IMR-90 (cell line): ENCODE measurements at regions not wholly inside any gene's neighbourhood (a gene's known extent, or its start where the extent isn't known, plus 50 kb on each side); places are given as distances from the start of the nearest gene placed in this dataset.

ENCODE experiments used
- ATAC-seq: fragments of 200-7000 bp; cut with Tn5 transposase; 2 replicates; pipeline ENCODE4 v1.9.1; 2020; ENCODE audit warnings: low read depth, mild to moderate bottlenecking, moderate library complexity
- BruUV-seq: library from RNA; stranded (reverse); fragments of 400-500 nt; replicated peaks from 2 replicates; lab custom pipeline; 2021; lab: Mats Ljungman, UMichigan
- CTCF ChIA-PET: fragments of 300-600 bp; formaldehyde crosslinking; extraction: SDS; loops from one replicate; lab custom pipeline; 2021; ENCODE audit warnings: antibody characterized with exemption; lab: Yijun Ruan, JAX
- POLR2A ChIA-PET: fragments of 300-600 bp; sonication (Branson Sonifier 250); formaldehyde crosslinking; loops from one replicate; lab custom pipeline; 2022; ENCODE audit warnings: antibody characterized with exemption; ENCODE audit not compliant: unreplicated experiment; lab: Charles Lee
- DNase-seq: peaks from one replicate; pipeline ENCODE4 v3.0.0; 2013
- H2AFZ ChIP-seq: replicated peaks from 2 replicates; pipeline ENCODE3; 2013; ENCODE audit warnings: low read length, mild to moderate bottlenecking; ENCODE audit not compliant: poor library complexity
- H2AK5ac ChIP-seq: 2 replicates; pipeline ENCODE4 v1.6.1; 2013; ENCODE audit warnings: low read depth, low read length, inconsistent platforms
- H2AK9ac ChIP-seq: replicated peaks from 2 replicates; pipeline ENCODE3; 2013; ENCODE audit warnings: mild to moderate bottlenecking, low read depth, low read length, moderate library complexity; ENCODE audit not compliant: poor library complexity
- H2BK120ac ChIP-seq: 2 replicates; pipeline ENCODE4 v1.6.1; 2013; ENCODE audit warnings: low read depth, low read length, inconsistent platforms
- H2BK15ac ChIP-seq: 3 replicates; pipeline ENCODE4 v1.6.1; 2013; ENCODE audit warnings: low read depth, low read length, inconsistent platforms
- H2BK20ac ChIP-seq: 2 replicates; pipeline ENCODE4 v1.6.1; 2013; ENCODE audit warnings: low read depth, mild to moderate bottlenecking, inconsistent platforms, low read length, moderate library complexity
- H2BK5ac ChIP-seq: 2 replicates; pipeline ENCODE4 v1.6.1; 2013; ENCODE audit warnings: mild to moderate bottlenecking, low read depth, low read length, inconsistent platforms; ENCODE audit not compliant: poor library complexity, severe bottlenecking
- H3K14ac ChIP-seq: replicated peaks from 2 replicates; pipeline ENCODE4 v1.6.1; 2013; ENCODE audit warnings: low read depth, low read length, inconsistent platforms
- H3K18ac ChIP-seq: 2 replicates; pipeline ENCODE4 v1.6.1; 2013; ENCODE audit warnings: low read depth, low read length, control low read depth
- H3K23ac ChIP-seq: 2 replicates; pipeline ENCODE4 v1.6.1; 2013; ENCODE audit warnings: low read depth, low read length, inconsistent platforms
- H3K27ac ChIP-seq: 2 replicates; pipeline ENCODE4 v1.5.1; 2013; ENCODE audit warnings: mild to moderate bottlenecking, control low read depth, low read length; ENCODE audit not compliant: insufficient read depth
- H3K27me3 ChIP-seq: 2 replicates; pipeline ENCODE4 v1.6.1; 2013; ENCODE audit warnings: low read length; ENCODE audit not compliant: control insufficient read depth, insufficient read depth
- H3K36me3 ChIP-seq: 2 replicates; pipeline ENCODE4 v1.6.1; 2013; ENCODE audit warnings: low read length, mixed read lengths; ENCODE audit not compliant: control insufficient read depth, insufficient read depth
- H3K4ac ChIP-seq: 2 replicates; pipeline ENCODE4 v1.6.1; 2013; ENCODE audit warnings: low read depth, low read length, inconsistent platforms
- H3K4me1 ChIP-seq: 2 replicates; pipeline ENCODE4 v1.6.1; 2013; ENCODE audit warnings: low read length, mixed read lengths; ENCODE audit not compliant: control insufficient read depth, insufficient read depth
- H3K4me2 ChIP-seq: 2 replicates; pipeline ENCODE4 v1.6.1; 2013; ENCODE audit warnings: low read depth, mild to moderate bottlenecking, control low read depth, low read length, moderate library complexity
- H3K4me3 ChIP-seq: 2 replicates; pipeline ENCODE4 v1.5.1; 2013; ENCODE audit warnings: low read depth, mild to moderate bottlenecking, control low read depth, low read length, moderate library complexity; ENCODE audit not compliant: insufficient read depth
- H3K56ac ChIP-seq: 2 replicates; pipeline ENCODE4 v1.6.1; 2013; ENCODE audit warnings: low read length, inconsistent platforms; ENCODE audit not compliant: insufficient read depth; ENCODE audit errors: extremely low read depth
- H3K79me1 ChIP-seq, 2 experiments: 2 replicates each; pipeline ENCODE4 v1.6.1; 2013; ENCODE audit warnings: low read length in 2 of 2, inconsistent platforms in 1 of 2, low read depth in 1 of 2
- H3K9ac ChIP-seq: 2 replicates; pipeline ENCODE4 v1.6.1; 2013; ENCODE audit warnings: low read depth, low read length, control low read depth
- H3K9me1 ChIP-seq: 2 replicates; pipeline ENCODE4 v1.6.1; 2013; ENCODE audit warnings: low read length, inconsistent platforms; ENCODE audit not compliant: insufficient read depth
- H3K9me3 ChIP-seq: 2 replicates; pipeline ENCODE4 v1.6.1; 2013; ENCODE audit warnings: low read length; ENCODE audit not compliant: control insufficient read depth, insufficient read depth
- H4K20me1 ChIP-seq: 2 replicates; pipeline ENCODE4 v1.6.1; 2013; ENCODE audit warnings: low read length, inconsistent platforms; ENCODE audit not compliant: insufficient read depth
- H4K5ac ChIP-seq: 2 replicates; pipeline ENCODE4 v1.6.1; 2013; ENCODE audit warnings: mild to moderate bottlenecking, low read depth, low read length, control low read depth
- H4K8ac ChIP-seq, 2 experiments: 2 replicates each; pipeline ENCODE4 v1.6.1; 2013; ENCODE audit warnings: low read depth in 2 of 2, low read length in 2 of 2, control low read depth in 1 of 2, inconsistent platforms in 1 of 2
- H4K91ac ChIP-seq: 2 replicates; pipeline ENCODE4 v1.6.1; 2013; ENCODE audit warnings: low read depth, low read length, inconsistent platforms; ENCODE audit not compliant: insufficient read depth
- BHLHE40 ChIP-seq: fragments of 150-350 bp; IDR thresholded peaks from 2 replicates; pipeline ENCODE4 v1.6.1; 2016; ENCODE audit warnings: mild to moderate bottlenecking, low read depth, low read length
- CEBPB ChIP-seq: IDR thresholded peaks from 2 replicates; pipeline ENCODE4 v1.6.1; 2012; ENCODE audit warnings: low read depth, low read length, improper control_type of control experiment
- CHD1 ChIP-seq: IDR thresholded peaks from 2 replicates; pipeline ENCODE4 v1.6.1; 2012; ENCODE audit warnings: low read depth, low read length, improper control_type of control experiment
- FOS ChIP-seq: fragments of 150-350 bp; IDR thresholded peaks from 2 replicates; pipeline ENCODE4 v1.6.1; 2016; ENCODE audit warnings: low read depth, low read length
- MAFK ChIP-seq: IDR thresholded peaks from 2 replicates; pipeline ENCODE4 v1.6.1; 2012; ENCODE audit warnings: low read depth, low read length, improper control_type of control experiment
- MAZ ChIP-seq: IDR thresholded peaks from 2 replicates; pipeline ENCODE4 v1.6.1; 2012; ENCODE audit warnings: low read depth, mild to moderate bottlenecking, low read length, improper control_type of control experiment, moderate library complexity, borderline replicate concordance
- MXI1 ChIP-seq: IDR thresholded peaks from 2 replicates; pipeline ENCODE4 v1.6.1; 2012; ENCODE audit warnings: low read depth, mild to moderate bottlenecking, low read length, moderate library complexity, borderline replicate concordance
- NFE2L2 ChIP-seq: fragments of 150-350 bp; IDR thresholded peaks from 2 replicates; pipeline ENCODE4 v1.6.1; 2016; ENCODE audit warnings: low read depth, mild to moderate bottlenecking, low read length
- POLR2A ChIP-seq: IDR thresholded peaks from 2 replicates; pipeline ENCODE4 v1.6.1; 2012; ENCODE audit warnings: mild to moderate bottlenecking, low read depth, low read length
- RAD21 ChIP-seq: IDR thresholded peaks from 2 replicates; pipeline ENCODE4 v1.6.1; 2012; ENCODE audit warnings: low read length, improper control_type of control experiment
- RCOR1 ChIP-seq: IDR thresholded peaks from 2 replicates; pipeline ENCODE4 v1.6.1; 2012; ENCODE audit warnings: mild to moderate bottlenecking, low read length, improper control_type of control experiment; ENCODE audit not compliant: insufficient replicate concordance
- RFX5 ChIP-seq: IDR thresholded peaks from 2 replicates; pipeline ENCODE4 v1.8.0; 2012; ENCODE audit warnings: low read depth, mild to moderate bottlenecking, low read length, moderate library complexity
- SMC3 ChIP-seq: fragments of 150-350 bp; IDR thresholded peaks from 2 replicates; pipeline ENCODE4 v1.6.1; 2016; ENCODE audit warnings: low read depth, mild to moderate bottlenecking, antibody characterized with exemption, low read length, moderate library complexity
- WGBS, 2 experiments: methylation state at CpG; one replicate each; pipeline versions ENCODE4 v1.1.5 to v1.1.7; 2013; ENCODE audit warnings: missing lambda C conversion rate in 2 of 2; ENCODE audit not compliant: insufficient read length in 1 of 2; ENCODE audit errors: extremely low coverage in 2 of 2; 5-methylcytosine and 5-hydroxymethylcytosine counted together
- dilution Hi-C: fragments of 300-500 bp; cut with HindIII; formaldehyde crosslinking; loops from one replicate; pipeline ENCODE4 v1.14.3; 2018; ENCODE audit warnings: low sequenced_read_pairs; ENCODE audit not compliant: unreplicated experiment
- in situ Hi-C: fragments of 300-500 bp; cut with MboI; formaldehyde crosslinking; loops from 3 replicates; pipeline ENCODE4 v1.14.3; 2019; ENCODE audit warnings: low sequenced_read_pairs, inconsistent platforms, mixed read lengths
- intact Hi-C: fragments of 100-400 bp; cut with micrococcal nuclease; formaldehyde crosslinking; loops from 2 replicates; pipeline ENCODE4 v1.10.0; 2022
- TF ChIP-seq, protein P1 (sequence below): fragments of 150-350 bp; IDR thresholded peaks from 2 replicates; pipeline ENCODE4 v1.6.1; 2016; ENCODE audit warnings: low read depth, mild to moderate bottlenecking, low read length, moderate library complexity, borderline replicate concordance
- TF ChIP-seq, protein P2 (sequence below): conservative IDR thresholded peaks from 2 replicates; pipeline ENCODE4 v1.5.1; 2012; ENCODE audit warnings: mild to moderate bottlenecking, low read depth, low read length, improper control_type of control experiment
- TF ChIP-seq, protein P3 (sequence below): fragments of 150-350 bp; IDR thresholded peaks from 2 replicates; pipeline ENCODE4 v1.6.1; 2017; ENCODE audit warnings: mild to moderate bottlenecking, antibody characterized with exemption, low read length, low read depth

DNA sequence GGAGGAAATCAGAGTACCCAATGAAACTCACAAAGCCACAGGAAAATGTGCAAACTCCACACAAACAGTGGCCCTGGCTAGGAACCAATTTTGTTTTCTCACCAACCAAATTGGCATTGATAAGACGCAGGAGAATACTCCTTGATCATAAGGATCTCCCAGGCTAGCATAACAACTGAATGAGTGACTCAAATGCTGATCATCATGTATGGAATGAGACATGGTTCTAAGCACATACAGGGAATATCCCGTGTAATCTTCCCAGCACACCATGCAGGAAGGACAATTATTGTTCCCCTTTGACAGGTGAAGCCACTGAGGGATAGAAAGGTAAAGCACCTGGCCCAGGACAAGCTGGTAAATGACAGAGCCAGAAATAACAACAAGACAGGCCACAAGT, 180.0 kb upstream of the DUSP10 start:
- Histone ChIP-seq H4K5ac (no peak overlapping the region), H3K14ac (no peak overlapping the region), H3K9me1 (no peaks in the 10 kb centered on the region), H4K8ac (no peak overlapping the region), H2BK120ac (no peak overlapping the region), H3K27me3 (no peaks in the 10 kb centered on the region), H2BK20ac (no peak overlapping the region), H4K91ac (no peak overlapping the region), H2BK15ac (no peak overlapping the region), H3K56ac (no peak overlapping the region), H3K27ac (no peak overlapping the region), H2BK5ac (no peak overlapping the region), H3K23ac (no peak overlapping the region), H4K20me1 (no peaks in the 10 kb centered on the region), H3K4ac (no peak overlapping the region), H3K4me2 (no peak overlapping the region), H3K4me1 (no peaks in the 10 kb centered on the region), H3K4me3 (no peak overlapping the region), H2AFZ (no peak overlapping the region), H3K18ac (no peak overlapping the region), H3K9ac (no peak overlapping the region), H3K9me3 (no peaks in the 10 kb centered on the region), H2AK5ac (no peak overlapping the region), H2AK9ac (no peak overlapping the region), H3K79me1 (no peaks in the 10 kb centered on the region), H3K36me3 (no peaks in the 10 kb centered on the region)
- TF ChIP-seq RFX5, result no peak
- no peak for TF ChIP-seq FOS
- TF ChIP-seq, protein P1, sequence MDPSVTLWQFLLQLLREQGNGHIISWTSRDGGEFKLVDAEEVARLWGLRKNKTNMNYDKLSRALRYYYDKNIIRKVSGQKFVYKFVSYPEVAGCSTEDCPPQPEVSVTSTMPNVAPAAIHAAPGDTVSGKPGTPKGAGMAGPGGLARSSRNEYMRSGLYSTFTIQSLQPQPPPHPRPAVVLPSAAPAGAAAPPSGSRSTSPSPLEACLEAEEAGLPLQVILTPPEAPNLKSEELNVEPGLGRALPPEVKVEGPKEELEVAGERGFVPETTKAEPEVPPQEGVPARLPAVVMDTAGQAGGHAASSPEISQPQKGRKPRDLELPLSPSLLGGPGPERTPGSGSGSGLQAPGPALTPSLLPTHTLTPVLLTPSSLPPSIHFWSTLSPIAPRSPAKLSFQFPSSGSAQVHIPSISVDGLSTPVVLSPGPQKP, result no peak
- TF ChIP-seq CEBPB, result no peak
- no peak for TF ChIP-seq NFE2L2
- TF ChIP-seq, protein P2, sequence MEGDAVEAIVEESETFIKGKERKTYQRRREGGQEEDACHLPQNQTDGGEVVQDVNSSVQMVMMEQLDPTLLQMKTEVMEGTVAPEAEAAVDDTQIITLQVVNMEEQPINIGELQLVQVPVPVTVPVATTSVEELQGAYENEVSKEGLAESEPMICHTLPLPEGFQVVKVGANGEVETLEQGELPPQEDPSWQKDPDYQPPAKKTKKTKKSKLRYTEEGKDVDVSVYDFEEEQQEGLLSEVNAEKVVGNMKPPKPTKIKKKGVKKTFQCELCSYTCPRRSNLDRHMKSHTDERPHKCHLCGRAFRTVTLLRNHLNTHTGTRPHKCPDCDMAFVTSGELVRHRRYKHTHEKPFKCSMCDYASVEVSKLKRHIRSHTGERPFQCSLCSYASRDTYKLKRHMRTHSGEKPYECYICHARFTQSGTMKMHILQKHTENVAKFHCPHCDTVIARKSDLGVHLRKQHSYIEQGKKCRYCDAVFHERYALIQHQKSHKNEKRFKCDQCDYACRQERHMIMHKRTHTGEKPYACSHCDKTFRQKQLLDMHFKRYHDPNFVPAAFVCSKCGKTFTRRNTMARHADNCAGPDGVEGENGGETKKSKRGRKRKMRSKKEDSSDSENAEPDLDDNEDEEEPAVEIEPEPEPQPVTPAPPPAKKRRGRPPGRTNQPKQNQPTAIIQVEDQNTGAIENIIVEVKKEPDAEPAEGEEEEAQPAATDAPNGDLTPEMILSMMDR, result no peak
- TF ChIP-seq RCOR1, result no peak
- no peak for TF ChIP-seq BHLHE40
- TF ChIP-seq, protein P3, sequence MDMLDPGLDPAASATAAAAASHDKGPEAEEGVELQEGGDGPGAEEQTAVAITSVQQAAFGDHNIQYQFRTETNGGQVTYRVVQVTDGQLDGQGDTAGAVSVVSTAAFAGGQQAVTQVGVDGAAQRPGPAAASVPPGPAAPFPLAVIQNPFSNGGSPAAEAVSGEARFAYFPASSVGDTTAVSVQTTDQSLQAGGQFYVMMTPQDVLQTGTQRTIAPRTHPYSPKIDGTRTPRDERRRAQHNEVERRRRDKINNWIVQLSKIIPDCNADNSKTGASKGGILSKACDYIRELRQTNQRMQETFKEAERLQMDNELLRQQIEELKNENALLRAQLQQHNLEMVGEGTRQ, result no peak
- TF ChIP-seq MXI1, result no peak
- TF ChIP-seq SMC3, result no peak
- no peak for TF ChIP-seq CHD1
- TF ChIP-seq MAZ, result no peak
- TF ChIP-seq MAFK, result no peak
- TF ChIP-seq RAD21, result no peak
- TF ChIP-seq POLR2A, result no peak
- POLR2A ChIA-PET, result no interaction called here
- in situ Hi-C loops, result no loop called here
- DNase-seq (peak; percentile 49), ATAC-seq (no peak)
- WGBS, 2 experiments, result no CpG with 5 or more reads among the region's 2 CpGs
- intact Hi-C loops, result no loop called here
- BruUV-seq, result no TSS peak
- CTCF ChIA-PET, result no interaction called here
- dilution Hi-C loops, result no loop called here
